ENCODE measurements at regions not wholly inside any gene's neighbourhood (a gene's known extent, or its start where the extent isn't known, plus 50 kb on each side); places are given as distances from the start of the nearest gene placed in this dataset.
"Not testable (repeated sequence)": the region's sequence is repeated elsewhere in the genome, so short reads cannot be mapped to it uniquely, and the experiment has no call there.

DNA sequence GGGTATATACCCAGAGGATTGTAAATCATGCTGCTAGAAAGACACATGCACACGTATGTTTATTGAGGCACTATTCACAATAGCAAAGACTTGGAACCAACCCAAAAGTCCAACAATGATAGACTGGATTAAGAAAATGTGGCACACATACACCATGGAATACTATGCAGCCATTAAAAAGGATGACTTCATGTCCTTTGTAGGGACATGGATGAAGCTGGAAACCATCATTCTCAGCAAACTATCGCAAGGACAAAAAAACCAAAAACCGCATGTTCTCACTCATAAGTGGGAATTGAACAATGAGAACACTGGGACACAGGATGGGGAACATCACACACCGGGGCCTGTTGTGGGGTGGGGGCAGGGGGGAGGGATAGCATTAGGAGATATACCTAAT is 608.6 kb downstream of the RFPL4B start:
- TF ChIP-seq, protein P1, sequence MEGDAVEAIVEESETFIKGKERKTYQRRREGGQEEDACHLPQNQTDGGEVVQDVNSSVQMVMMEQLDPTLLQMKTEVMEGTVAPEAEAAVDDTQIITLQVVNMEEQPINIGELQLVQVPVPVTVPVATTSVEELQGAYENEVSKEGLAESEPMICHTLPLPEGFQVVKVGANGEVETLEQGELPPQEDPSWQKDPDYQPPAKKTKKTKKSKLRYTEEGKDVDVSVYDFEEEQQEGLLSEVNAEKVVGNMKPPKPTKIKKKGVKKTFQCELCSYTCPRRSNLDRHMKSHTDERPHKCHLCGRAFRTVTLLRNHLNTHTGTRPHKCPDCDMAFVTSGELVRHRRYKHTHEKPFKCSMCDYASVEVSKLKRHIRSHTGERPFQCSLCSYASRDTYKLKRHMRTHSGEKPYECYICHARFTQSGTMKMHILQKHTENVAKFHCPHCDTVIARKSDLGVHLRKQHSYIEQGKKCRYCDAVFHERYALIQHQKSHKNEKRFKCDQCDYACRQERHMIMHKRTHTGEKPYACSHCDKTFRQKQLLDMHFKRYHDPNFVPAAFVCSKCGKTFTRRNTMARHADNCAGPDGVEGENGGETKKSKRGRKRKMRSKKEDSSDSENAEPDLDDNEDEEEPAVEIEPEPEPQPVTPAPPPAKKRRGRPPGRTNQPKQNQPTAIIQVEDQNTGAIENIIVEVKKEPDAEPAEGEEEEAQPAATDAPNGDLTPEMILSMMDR (IDR thresholded peaks at IDR 0.05): not testable (repeated sequence)
- TF ChIP-seq POLR2A (IDR thresholded peaks at IDR 0.05): not testable (repeated sequence)
